HG03103 (cell line): ENCODE measurements at regions not wholly inside any gene's neighbourhood (a gene's known extent, or its start where the extent isn't known, plus 50 kb on each side); places are given as distances from the start of the nearest gene placed in this dataset.

Experiments used
- ATAC-seq: cut with Tn5 transposase; IDR thresholded peaks from one replicate; pipeline ENCODE4 v1.9.1; 2021; ENCODE audit warnings: low read depth; ENCODE audit not compliant: unreplicated experiment

DNA sequence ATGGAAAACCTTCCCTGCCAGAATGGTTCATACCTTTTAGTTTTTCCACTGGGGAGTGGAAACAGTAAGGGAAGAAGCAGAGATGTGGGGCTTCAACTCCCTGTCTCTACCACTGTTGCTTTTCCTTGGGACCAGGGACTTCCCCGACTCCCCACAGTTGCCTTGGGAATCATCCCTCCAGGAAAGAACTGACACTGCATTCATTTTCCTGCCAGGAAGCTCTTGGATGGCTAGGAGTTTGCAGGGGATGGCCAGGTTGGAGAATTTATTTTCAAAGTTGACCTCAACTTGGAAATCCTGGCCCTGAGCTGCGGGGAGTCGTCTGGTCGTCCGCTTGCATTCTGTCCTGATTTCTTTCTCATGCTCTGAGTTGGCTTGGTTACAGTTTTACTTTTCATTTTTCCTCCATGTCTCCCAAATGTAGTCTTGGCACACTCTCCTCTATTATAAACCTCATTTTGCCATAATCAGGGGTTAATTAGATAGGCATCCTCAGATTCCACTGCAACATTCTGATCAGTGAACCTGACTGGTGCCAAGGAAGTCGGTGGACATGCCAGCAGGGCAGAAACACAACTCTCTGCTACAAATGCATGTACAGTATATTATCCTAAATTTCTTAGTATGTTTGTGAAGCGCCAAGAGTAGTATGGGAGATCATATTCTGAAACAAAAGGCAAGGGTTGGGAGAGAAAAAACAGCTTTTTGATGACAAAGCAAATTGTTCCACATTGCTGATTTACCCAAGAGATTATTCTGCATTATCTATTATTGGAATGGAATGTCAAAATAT lies 220.5 kb upstream of the XYLT1 start:
- ATAC-seq: no peak

DNA sequence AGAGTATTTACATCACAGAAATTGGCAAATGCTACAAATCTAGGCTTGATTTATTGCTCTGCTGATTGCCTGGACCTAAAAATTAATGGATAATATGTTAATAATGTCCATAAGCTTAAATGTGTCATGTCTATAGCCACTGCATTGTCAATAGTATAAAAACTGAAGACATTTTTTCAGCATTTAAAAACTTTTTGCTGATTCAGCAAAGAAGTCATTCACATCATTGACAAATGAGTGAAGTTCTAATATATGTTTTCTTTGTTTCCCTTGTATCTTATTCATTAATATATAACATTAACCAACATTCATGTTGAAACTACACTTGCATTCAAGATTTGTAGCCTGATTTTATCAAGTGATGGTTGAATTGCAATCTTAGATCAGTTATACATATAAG lies 214.7 kb upstream of the XYLT1 start:
- no peak for ATAC-seq

DNA sequence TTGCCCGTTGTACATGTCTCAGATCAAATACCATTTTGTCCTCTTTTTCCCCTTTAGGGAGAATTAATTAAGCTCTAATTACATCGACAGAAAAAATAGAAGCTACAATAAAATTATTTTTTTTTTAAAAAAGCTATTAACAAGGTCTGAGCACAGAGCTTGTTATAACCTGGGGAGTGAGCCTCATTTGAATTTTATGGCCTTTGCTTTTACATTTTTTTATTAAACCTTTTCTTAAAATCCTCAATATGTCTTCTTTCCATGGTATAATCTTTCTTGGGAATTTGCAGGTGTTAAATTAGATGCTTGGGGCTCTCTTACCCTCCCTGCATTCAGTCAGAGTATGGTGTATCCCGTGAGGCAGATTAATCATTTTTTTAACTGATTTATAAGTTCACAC lies 212.5 kb upstream of the XYLT1 start:
- no peak for ATAC-seq

DNA sequence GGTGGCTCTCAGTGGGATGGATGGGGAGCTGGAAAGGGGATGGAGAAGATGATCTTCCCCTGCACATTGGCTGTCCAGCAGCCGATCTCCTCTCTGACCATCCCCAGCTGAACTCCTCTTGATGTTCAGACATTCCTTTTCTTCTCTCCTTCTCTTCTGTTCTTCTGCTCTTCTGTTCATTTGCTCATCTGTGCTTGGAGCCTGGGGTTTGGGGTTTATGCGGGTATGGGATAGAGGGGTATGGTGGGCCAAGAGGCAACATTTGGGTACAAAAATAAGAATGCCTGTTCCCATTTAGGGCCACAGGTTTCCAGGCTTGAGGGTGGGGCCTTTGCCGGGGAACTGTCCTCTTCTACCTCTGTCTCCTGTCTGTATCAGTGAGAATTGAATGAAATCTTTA lies 205.4 kb upstream of the XYLT1 start:
- ATAC-seq: no peak

DNA sequence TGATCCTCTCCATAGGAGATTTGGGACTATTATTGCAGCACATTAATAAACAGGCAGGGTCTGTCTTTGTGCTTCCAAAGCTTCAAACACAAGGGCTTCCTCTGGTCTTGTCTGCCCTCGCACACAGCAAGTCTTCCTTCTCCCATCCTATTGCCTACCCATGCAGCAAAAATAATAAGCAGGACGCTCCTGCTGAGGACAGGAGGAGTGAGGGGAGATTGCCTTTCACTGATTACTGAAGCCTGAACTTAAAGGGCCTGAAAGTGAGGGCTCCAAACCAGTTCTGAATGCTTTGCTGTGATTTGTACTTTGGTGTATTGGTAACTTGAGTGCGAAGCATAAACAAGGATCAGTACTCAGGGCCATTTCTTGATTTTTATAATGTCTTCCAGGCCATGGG lies 197.6 kb upstream of the XYLT1 start:
- no peak for ATAC-seq

DNA sequence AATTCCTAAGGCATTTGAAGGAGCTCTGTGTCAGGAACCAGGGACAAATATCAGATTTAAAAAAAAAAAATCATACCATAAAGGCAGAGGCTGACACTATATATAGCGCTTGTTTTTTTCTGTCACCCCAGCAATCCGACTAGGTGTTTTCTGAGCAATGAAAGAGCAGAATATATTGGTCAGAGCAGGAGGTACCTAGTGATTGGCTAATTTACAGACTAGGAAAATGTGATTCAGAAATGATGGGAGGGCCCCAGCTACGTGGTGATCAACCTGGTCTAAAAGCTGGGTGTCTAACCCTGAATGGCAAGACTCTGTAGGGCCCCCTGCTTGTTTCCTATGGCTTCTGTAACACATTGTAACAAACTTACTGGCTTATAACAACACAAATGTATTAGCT lies 195.5 kb upstream of the XYLT1 start:
- ATAC-seq: no peak

DNA sequence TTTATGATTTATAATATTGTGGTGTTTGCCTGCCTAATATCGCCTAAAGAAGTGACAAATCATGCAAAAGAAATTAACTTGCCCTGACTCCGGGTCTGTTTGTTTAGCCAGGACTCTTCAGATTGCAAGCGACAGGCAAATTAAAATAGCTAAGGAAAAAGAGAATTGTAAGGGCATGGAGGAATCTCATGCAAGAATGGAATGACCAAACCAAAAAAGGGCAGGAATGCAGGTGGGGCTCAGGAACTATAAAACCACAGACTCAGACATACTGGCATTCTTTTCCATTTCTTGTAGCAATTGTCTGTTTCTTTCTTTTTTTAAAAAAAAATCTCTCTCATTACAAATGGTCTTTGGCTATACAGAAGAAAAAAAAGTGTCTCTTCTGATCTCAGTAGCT lies 188.1 kb upstream of the XYLT1 start:
- ATAC-seq: no peak

DNA sequence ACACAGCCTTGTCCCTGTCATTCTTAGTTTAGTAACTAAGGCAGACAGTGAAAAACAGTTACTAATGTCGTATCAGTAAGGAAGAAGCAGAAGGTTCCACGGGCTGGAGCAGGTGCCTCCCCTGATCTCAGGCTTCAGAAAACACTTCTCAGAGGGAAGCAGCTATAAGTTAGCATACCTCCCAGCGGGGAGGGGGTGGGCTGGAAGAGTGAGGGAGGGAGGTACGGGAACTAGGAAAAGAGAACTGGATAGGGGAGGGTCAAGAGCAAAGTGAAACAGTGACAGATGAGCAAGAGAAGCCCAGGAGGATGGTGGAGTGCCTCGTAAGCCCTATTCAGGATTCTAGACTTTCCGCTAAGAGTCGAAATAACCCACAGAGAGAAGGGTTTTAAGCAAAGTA lies 186.3 kb upstream of the XYLT1 start:
- no peak for ATAC-seq

DNA sequence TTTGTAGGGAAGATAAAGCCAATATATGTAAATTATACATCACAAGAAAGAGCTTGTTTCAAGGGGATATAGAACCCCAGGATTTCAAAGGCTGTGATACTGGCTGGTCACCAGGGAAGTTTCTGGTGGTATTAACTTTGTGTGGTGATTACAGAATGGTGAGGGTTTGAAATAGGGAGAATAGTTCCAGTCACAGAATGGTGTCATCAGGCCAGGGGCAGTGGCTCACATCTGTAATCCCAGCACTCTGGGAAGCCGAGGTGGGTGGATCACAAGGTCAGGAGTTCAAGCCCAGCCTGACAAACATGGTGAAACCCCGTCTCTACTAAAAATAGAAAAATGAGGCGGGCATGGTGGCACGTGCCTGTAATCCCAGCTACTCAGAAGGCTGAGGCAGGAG lies 183.8 kb upstream of the XYLT1 start:
- no peak for ATAC-seq

DNA sequence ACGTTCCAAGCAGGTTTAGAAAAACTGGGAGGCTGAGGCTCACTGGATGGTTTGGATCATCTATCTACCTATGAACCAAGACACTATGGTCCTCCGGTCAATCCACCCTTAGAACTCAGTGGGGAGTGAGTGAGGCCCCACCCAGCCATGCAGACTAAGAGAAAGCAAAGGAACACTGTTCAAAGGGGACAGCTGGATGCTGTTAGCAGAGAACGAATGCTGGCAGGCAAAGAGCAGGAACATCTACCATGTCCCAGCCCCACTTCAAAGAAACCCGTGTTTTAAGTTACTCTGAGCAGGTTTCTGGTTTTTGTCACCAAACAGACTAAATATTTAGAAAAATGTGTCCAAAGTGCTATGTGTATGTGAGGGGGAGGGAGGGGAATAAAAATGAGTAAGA lies 183.4 kb upstream of the XYLT1 start:
- ATAC-seq: no peak

DNA sequence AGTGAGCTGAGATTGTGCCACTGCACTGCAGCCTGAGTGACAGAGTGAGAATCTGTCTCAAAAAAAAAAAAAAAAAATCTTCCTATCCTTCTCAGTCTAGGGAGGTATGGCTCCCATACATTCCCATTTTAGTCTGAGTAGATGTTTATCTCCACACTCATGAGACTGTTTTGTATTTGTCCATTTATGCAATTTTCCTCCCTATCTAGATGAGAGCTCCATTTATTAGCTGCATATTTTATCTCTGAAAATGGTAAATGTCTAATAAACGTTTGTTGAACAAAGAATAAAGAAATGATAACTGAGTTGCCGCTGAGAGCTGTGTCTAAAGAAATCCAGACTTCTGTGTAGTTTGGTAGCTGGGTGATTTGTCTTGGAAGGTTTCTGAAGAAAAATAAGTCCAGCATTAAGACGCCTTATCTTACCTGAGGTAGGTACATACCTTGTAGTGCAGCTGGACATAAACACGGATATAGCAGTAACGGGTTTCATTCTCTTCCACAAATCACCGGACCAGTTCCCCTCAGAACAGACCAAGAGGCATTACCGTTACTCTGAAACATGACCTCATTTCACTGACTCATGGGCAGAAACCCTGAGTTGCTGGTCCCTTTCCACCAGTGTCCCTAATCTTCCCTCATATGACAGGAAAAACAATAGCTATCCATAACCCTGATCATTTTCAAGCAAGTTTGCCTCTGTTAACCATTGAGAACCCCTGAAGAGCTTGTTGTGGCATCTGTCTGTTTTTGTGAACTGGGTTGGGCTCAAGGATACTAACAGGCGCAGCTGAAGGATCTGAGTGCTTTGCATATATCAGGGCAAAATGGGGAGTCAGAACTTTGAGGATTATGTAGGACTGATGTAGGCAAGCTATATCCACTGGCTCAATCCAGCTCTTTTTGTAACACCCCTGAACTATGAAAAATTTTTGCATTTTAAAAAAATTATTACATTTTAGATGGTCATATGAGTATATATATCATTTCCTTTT lies 177.4 kb upstream of the XYLT1 start:
- no peak for ATAC-seq

DNA sequence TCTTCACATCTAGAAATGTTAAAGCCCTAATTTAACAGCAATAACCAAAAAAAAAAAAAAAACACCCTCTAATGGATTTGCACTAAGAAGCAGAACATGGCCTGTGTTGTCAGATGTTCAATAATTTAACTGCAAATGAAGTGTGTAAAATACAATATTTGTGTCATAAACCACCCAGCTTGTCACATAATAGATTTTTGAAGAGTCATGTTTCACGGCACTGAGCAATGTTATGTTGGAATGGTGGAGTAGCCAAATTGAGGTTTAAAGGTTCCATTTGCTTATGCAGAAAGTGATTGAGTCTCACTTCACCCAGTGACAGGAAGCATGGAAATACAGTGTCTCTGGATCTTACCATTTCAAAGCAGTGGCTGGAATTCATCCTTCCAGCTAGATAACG lies 173.2 kb upstream of the XYLT1 start:
- no peak for ATAC-seq

DNA sequence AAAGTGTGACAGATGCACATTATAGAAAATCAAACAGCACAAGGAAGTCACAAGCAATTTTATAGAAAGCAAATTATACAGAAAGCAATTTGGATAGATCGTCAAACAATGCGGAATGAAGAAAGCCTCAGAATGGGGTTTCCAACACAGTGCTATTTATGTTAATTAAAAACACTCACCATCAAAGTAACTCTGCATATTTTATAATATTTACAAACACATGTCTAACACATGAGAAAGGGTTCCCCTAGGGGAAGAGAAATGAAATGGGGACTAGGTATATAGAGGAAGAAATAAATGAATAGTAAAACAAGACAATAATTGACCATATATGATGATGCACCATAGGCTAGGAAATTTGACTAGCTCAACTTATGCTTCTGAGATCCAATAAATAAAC lies 171.2 kb upstream of the XYLT1 start:
- no peak for ATAC-seq

DNA sequence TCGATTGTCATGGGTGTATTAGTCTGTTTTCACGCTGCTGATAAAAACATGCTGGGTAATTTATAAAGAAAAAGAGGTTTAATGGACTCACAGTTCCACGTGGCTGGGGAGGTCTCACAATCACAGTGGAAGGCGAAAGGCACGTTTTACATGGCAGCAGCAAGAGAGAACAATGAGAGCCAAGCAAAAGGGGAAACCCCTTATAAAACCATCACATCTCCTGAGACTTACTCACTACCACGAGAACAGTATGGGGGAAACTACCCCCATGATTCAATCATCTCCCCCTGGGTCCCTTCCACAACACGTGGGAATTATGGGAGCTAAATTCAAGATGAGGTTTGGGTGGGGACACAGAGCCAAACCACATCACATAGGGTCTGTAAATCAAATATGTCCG lies 167.4 kb upstream of the XYLT1 start:
- ATAC-seq: no peak

DNA sequence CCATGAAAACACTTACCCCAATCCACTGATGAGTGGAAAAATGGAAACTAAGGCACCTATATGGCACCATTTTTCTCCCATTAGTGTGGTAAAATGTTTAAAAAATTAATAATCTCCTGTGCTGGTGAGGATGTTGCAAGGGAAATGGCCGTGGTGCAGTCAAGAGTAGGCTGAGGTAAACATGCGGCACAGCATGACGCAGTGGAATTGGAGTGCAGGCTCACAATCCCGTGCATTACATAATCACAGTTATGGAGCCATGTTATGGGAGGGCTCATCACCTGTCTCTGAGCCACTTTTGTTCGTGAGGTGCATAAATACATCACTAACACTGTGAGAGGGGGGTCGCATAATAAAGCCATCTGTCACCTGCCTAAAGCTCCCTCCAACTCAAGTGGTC lies 164.4 kb upstream of the XYLT1 start:
- ATAC-seq: no peak

DNA sequence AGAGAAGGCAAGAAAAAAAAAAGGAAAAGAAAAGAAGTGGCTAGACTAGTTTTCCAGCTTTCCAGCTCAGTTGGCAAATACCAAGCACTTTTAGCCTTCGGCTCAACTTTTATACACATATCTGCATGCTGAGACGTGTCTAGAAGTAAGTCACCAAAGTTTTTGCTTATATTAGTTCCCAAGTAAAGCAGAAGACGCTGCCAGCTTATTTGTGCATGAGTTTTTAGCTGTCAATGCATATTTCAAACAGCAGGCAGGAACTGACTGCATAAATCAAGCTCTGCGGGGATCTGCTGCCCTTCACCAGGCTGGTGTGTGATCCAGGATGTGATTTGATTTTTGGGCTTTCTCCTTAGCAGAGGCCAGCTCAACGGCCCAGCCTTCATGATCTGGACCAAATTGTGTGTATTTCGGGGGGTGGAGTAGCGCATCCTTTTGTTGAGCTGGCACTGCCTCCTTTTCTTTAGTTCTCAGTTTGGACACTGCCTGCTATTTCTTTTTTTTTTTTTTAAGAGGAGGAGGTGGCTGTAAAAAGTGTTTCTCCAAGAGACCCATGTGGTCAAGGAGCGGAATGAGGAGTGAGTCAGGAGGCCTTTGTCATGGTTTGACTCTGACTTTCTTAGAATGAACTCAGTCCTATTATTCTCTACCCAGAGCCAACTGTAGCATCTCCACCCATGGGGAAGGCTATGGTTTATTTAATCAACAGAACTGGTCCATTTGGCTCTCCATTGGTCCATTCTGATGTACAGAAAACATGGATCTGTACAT lies 162.6 kb upstream of the XYLT1 start:
- ATAC-seq: no peak

DNA sequence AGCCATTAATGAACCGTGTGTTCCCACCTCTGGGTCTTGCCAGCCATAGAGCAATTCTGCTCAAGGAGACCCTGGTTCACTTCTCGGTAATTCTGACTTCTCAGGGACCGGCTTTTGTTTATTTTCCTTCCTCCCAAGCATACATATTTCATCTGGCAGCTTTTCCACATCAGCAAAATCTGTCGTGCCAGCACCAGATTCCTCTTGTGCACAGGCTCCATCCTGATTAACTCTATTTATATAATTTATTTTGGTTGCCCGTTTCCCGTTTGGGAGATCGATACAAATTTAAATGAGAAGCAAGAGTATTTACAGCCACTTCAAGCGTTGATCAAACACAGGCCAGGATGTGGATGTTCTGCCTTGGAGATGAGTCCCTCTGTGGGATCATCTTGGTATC lies 161.9 kb upstream of the XYLT1 start:
- no peak for ATAC-seq

DNA sequence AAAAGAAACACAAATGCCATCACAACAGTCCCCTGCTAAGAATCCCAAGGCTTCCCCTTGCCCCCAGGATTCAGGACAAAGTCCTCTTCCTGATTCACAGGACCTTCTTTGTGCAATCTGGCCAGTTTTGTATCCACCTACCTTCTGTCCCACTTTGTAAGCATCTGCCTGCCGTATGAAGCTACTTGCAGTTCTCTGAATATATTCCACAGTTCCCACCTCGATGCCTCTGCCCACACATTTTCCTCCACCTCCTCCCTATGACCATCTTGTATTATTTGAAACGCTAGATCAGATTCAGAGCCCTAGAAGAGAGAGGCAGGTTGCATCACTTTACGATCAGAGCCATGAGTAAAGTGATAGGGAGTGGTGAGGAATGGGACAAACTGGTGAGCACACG lies 159.2 kb upstream of the XYLT1 start:
- no peak for ATAC-seq

DNA sequence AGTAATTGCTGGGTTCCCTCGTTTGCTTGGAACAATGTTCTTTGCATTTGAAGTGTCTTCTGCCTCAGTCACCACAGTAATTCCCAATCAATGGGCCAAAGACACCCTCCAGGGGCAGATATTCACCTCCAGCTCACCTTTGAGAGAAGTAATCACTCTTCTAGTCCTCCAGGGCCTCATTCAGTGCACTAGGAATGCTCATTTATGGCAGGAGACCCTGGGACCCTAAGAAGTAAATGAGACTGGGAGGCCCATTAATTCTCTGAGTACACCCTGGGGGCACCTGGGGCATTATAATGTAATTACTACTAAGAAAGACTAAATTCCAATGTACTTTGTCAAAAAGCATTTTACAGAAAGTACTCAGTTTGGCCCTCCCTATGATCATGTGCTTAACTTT lies 158.2 kb upstream of the XYLT1 start:
- no peak for ATAC-seq

DNA sequence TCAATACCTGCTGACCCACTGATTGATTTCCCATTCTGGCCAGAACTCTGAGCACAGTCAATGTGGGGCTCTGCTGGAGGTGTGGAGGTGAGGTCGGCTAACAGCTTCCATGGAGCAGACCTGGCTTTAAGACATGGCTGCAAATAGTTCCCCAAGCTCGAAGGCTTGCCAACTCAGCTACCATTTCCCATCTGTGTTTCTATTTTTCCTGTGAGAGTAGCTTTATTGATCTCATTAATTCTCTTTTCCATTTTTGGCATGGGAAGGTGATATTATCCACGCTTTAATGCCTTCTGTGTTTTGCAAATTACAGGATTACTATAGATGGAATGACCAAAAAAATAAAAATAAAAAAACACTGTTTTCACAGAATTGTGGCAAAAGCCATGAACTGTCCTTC lies 151.6 kb upstream of the XYLT1 start:
- ATAC-seq: no peak

DNA sequence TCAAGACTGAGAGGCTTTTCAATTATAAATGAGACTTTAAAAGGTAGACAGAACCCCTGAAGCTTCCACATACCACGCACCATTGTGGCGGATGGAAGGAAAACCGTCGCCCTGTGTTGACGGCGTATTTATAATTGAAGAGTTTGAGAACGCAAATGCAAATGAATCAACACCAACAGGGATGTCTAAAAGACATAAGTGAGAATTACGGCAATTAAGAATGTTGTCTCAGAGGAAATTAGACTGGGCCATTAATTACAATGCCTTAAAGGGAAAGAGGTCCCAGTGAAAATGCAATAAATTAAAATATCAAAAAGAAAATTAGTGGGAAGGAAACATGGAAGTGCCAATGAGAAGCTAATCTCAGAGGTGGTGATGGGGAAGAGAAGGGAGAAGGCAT lies 148.5 kb upstream of the XYLT1 start:
- ATAC-seq: no peak
